ENCODE measurements at regions not wholly inside any gene's neighbourhood (a gene's known extent, or its start where the extent isn't known, plus 50 kb on each side); places are given as distances from the start of the nearest gene placed in this dataset.
"Not testable (repeated sequence)": the region's sequence is repeated elsewhere in the genome, so short reads cannot be mapped to it uniquely, and the experiment has no call there.

- not testable (repeated sequence) for DNase-seq (ENCODE audit: low spot score)
These were observed 189.2 kb downstream of the OTOP1 start for GRCh38 chr4:4037399-4038138.

- peak; percentile 15 for DNase-seq (ENCODE audit: low spot score)
These were observed 180.9 kb downstream of the OTOP1 start for GRCh38 chr4:4045823-4046222.

GRCh38 chr4:4046686-4047085 lies 180.0 kb downstream of the OTOP1 start:
- DNase-seq (ENCODE audit: low spot score) = not testable (repeated sequence)

GRCh38 chr4:4047202-4047601 lies 179.5 kb downstream of the OTOP1 start:
- DNase-seq (ENCODE audit: low spot score) = not testable (repeated sequence)

- not testable (repeated sequence) for DNase-seq (ENCODE audit: low spot score)
These were observed 178.5 kb downstream of the OTOP1 start for GRCh38 chr4:4048227-4048626.

- DNase-seq (ENCODE audit: low spot score) = not testable (repeated sequence)
These were observed 175.9 kb downstream of the OTOP1 start for GRCh38 chr4:4050781-4051180.

GRCh38 chr4:4052933-4053332 lies 173.8 kb downstream of the OTOP1 start:
- not testable (repeated sequence) for DNase-seq (ENCODE audit: low spot score)

GRCh38 chr4:4057226-4057625 lies 169.5 kb downstream of the OTOP1 start:
- DNase-seq (ENCODE audit: low spot score) = not testable (repeated sequence)

- DNase-seq (ENCODE audit: low spot score) = not testable (repeated sequence)
These were observed 142.6 kb downstream of the OTOP1 start for GRCh38 chr4:4084171-4084570.

- DNase-seq (ENCODE audit: low spot score) = not testable (repeated sequence)
These were observed 136.9 kb downstream of the OTOP1 start for GRCh38 chr4:4089716-4090419.

- not testable (repeated sequence) for DNase-seq (ENCODE audit: low spot score)
These were observed 136.0 kb downstream of the OTOP1 start for GRCh38 chr4:4090720-4091119.

- not testable (repeated sequence) for DNase-seq (ENCODE audit: low spot score)
These were observed 134.6 kb downstream of the OTOP1 start for GRCh38 chr4:4092159-4092558.

- not testable (repeated sequence) for DNase-seq (ENCODE audit: low spot score)
These were observed 127.1 kb downstream of the OTOP1 start for GRCh38 chr4:4099610-4100009.

- not testable (repeated sequence) for DNase-seq (ENCODE audit: low spot score)
These were observed 119.8 kb downstream of the OTOP1 start for GRCh38 chr4:4106923-4107322.

- DNase-seq (ENCODE audit: low spot score) = not testable (repeated sequence)
These were observed 119.2 kb downstream of the OTOP1 start for GRCh38 chr4:4107411-4108107.

- DNase-seq (ENCODE audit: low spot score) = not testable (repeated sequence)
These were observed 111.3 kb downstream of the OTOP1 start for GRCh38 chr4:4115381-4115780.

GRCh38 chr4:4116901-4117300 lies 109.8 kb downstream of the OTOP1 start:
- DNase-seq (ENCODE audit: low spot score) = not testable (repeated sequence)

- DNase-seq (ENCODE audit: low spot score) = not testable (repeated sequence)
These were observed 92.4 kb downstream of the OTOP1 start for GRCh38 chr4:4134368-4134767.

- not testable (repeated sequence) for DNase-seq (ENCODE audit: low spot score)
These were observed 90.1 kb downstream of the OTOP1 start for GRCh38 chr4:4136621-4137020.
